22Rv1 (cell line): ENCODE measurements at regions not wholly inside any gene's neighbourhood (a gene's known extent, or its start where the extent isn't known, plus 50 kb on each side); places are given as distances from the start of the nearest gene placed in this dataset.

Experiments used
- H3K27ac ChIP-seq: fragments of 450-650 bp; 2 replicates; pipeline ENCODE4 v1.5.1; 2017
- ZFX ChIP-seq: fragments of 450-650 bp; IDR thresholded peaks from 2 replicates; pipeline ENCODE4 v1.6.1; 2017; ENCODE audit warnings: antibody characterized with exemption, borderline replicate concordance
- TF ChIP-seq, protein P1 (sequence below): fragments of 450-650 bp; IDR thresholded peaks from 2 replicates; pipeline ENCODE4 v1.5.1; 2017; ENCODE audit warnings: mild to moderate bottlenecking

DNA sequence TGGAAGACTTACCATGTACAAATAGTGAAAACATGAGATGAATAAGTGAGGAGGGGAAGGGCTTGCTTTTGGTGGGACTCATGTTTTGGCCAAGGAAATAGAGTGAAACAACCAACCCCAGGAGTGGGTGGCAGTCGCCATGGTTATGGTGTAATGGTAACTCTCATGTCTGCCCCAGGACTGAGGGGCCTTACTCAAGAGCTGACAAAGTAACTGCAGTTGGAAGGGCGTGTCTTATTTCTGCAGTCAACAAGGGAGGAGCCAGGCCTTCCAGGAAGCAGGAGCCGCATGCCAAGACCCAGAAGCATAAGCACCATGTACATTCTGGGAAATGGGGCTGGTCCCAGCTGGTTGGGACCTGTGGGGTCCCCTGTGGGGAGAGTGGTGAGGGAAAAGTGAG lies 108.5 kb downstream of the UNC5CL start:
- TF ChIP-seq ZFX, result no peak
- TF ChIP-seq, protein P1, sequence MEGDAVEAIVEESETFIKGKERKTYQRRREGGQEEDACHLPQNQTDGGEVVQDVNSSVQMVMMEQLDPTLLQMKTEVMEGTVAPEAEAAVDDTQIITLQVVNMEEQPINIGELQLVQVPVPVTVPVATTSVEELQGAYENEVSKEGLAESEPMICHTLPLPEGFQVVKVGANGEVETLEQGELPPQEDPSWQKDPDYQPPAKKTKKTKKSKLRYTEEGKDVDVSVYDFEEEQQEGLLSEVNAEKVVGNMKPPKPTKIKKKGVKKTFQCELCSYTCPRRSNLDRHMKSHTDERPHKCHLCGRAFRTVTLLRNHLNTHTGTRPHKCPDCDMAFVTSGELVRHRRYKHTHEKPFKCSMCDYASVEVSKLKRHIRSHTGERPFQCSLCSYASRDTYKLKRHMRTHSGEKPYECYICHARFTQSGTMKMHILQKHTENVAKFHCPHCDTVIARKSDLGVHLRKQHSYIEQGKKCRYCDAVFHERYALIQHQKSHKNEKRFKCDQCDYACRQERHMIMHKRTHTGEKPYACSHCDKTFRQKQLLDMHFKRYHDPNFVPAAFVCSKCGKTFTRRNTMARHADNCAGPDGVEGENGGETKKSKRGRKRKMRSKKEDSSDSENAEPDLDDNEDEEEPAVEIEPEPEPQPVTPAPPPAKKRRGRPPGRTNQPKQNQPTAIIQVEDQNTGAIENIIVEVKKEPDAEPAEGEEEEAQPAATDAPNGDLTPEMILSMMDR, result no peak
- no peak overlapping the region for H3K27ac ChIP-seq

DNA sequence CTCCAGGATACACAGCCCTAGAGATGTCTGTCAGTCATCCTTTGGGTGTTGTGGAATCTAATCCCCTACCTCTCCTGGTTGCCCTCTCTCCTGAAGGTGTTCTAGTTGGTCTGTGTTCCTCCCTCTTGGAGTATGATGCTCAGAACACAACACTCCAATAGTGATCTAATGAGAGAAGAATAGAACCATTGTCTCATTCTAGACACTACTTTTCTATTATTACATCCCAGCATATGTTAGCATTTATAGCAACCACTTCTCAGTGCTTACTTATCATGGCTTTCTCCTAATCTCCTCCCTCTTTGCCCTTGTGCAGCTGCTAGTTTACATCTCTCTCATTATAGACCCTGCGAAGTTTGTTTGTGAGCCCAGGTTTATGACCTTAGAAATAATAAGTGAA lies 109.0 kb downstream of the UNC5CL start:
- TF ChIP-seq, protein P1, result no peak
- no peak for TF ChIP-seq ZFX
- H3K27ac ChIP-seq, result no peak overlapping the region

DNA sequence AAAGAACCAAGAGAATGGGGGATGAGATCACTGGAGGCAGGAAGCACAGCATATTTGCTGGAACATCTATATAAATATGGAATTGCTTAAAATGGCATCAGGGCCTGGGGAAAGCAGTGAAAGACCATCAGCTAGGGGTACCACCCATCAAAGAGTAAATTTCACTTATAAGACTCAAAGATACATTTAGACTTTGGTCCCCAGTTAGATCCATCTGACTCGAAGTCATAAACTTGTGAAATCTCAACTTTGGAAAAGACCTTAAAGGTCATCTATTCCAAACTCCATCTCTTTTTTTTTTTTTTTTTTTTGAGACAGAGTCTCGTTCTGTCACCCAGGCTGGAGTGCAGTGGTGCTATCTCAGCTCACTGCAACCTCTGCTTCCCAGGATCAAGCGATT lies 109.8 kb downstream of the UNC5CL start:
- no peak overlapping the region for H3K27ac ChIP-seq
- TF ChIP-seq, protein P1, result no peak

DNA sequence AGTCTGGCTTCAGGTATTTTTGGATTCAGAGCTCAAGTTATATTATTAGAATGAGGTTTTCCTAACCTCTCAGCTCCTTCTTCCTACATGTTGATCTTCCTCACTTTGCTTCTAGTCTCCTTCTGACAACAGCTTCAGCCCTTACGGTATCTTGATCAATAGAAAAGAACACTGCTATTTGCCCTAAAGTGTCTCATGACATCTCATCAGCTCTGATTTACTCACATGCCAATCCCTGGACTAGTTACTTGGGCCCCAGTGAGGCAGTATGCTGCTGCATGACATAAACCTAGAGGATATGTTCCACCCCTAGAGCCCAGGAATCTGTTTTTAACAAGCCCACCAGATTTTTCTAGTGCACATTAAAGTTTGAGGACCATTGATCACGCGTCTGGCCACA lies 110.3 kb downstream of the UNC5CL start:
- H3K27ac ChIP-seq, result no peak overlapping the region
- TF ChIP-seq, protein P1, result no peak
- TF ChIP-seq ZFX, result no peak

DNA sequence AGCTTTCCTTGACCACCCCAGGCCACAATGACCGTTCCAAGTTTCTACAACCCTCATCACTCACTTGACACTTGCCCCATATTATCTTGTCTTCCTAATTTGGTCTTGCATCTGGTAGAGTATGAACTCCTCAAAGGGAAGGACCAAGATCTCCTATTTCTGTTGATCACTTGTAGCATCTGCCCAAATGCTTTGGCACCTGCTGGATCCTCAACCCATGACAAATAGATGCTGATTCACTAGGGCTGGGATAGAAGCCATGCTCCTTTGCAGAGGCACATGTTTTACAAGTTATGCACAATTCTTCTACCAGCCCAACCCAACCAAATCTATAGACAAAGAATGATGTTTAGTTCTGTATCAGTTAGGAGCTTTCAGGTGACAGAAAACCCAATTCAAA lies 110.7 kb downstream of the UNC5CL start:
- no peak for TF ChIP-seq ZFX
- TF ChIP-seq, protein P1, result no peak
- no peak overlapping the region for H3K27ac ChIP-seq

GRCh38 chr6:40925341-40925740 lies 113.7 kb downstream of the UNC5CL start:
- H3K27ac ChIP-seq, result no peak overlapping the region

DNA sequence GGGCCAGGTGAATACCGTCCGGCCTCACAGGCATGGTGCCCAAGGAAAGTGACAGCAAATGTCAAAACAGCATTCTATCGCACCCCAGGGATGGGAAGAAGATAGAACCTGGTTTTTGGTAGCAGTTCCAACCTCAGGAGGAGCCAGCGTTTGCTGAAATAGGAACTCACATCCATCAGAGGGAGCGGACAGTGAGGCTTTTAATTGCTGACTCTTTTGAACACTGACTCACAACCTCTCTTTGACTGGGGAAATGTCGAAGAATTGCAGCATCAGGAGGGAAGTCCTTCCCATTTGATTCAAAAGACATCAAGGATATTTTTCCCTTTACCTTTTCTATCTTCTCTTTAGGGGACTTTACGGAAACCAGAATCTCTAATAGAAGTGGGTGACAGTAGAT lies 114.2 kb downstream of the UNC5CL start:
- TF ChIP-seq, protein P1, result no peak
- TF ChIP-seq ZFX, result no peak
- no peak overlapping the region for H3K27ac ChIP-seq

More at GRCh38 chr6:40925341-40925740, 113.7 kb downstream of the UNC5CL start:
- TF ChIP-seq, protein P1, result no peak
- TF ChIP-seq ZFX, result no peak
